Fibroblast of upper back skin (primary cell): ENCODE measurements at regions not wholly inside any gene's neighbourhood (a gene's known extent, or its start where the extent isn't known, plus 50 kb on each side); places are given as distances from the start of the nearest gene placed in this dataset.
"Not testable (repeated sequence)": the region's sequence is repeated elsewhere in the genome, so short reads cannot be mapped to it uniquely, and the experiment has no call there.

Experiments used
- DNase-seq: peaks from one replicate; pipeline ENCODE4 v3.0.0-alpha.2; 2013

DNA sequence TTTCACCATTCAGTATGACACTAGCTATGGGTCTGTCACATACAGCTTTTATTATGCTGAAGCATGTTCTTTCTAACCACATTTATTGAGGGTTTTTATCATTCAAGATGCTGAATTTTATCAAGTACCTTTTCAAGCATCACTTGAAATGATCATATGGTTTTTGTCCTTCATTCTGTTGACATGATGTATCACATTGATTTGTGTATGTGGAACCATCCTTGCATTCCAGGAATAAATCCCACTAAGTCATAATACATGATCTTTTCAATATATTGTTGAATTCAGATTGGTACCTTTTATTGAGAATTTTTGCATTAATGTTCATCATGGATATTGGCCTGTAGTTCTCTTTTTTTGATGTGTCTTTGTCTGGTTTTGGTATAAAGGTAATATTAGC lies 317.4 kb downstream of the NNT start:
- DNase-seq: no peak

DNA sequence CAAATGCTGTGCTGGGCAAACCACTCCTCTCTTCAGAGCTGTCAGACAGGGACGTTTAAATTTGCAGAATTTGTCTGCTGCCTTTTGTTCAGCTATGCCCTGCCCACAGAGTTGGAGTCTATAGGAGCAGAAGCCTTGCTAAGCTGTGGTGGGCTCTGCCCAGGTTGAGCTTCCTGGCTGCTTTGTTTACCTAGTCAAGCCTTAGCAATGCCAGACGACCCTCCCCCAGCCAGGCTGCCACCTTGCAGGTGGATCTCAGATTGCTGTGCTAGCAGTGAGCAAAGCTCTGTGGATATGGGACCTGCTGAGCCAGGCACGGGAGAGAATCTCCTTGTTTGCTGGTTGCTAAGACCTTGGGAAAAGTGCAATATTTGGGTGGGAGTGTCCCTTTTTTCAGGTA lies 314.9 kb downstream of the NNT start:
- no peak for DNase-seq

DNA sequence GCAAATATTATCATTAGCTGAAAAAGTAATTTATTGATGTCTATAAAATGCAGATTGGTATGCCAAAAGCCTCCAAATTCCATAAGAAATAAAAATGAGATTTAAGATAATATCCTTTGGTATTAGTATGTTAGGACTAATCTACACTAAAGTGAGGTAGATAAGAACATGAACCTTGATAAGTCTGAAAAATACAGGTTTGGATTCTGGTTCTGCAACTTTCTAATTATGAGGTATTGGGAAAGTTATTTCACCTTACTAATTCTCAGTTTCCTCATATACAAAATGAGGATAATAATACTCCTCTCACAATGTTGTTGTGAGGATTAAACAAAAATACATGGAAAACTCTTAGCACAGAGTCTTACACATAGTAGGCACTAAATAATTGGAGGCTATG lies 300.1 kb downstream of the NNT start:
- DNase-seq: no peak

DNA sequence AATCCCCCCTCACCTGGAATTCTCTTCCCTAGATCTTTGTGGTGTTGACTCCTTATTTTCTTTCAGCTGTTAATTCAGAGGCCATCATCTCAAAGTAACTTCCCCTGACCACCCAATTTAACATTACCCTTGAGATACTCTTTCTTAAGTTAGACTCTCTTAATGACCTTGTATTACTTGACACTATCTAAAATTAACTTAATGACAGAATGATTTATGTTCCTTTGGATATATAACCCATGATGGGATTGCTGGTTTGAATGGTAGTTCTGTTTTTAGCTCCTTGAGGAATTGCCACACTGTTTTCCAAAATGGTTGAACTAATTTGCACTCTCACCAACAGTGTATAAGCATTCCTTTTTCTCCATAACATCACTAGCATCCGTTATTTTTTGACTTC lies 298.0 kb downstream of the NNT start:
- DNase-seq: no peak

DNA sequence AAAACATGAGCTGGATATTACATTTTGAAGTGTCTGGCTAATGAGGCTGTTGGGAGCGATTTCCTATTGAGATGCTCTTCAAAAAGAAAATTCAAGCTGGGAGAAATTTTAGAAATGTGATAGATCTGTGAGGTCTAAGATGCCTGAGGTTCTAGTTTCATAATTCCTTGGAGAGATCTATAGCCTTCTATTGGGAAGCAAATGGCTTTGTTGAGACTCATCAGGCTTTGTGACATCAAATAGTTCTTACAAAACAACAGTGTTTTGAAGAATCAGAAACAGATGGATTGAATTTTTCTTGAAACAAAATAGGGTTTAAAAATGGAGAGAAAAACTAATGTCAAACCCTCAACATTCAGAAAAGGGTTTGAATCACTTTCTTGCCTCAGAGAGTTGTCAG lies 292.9 kb downstream of the NNT start:
- DNase-seq: no peak

DNA sequence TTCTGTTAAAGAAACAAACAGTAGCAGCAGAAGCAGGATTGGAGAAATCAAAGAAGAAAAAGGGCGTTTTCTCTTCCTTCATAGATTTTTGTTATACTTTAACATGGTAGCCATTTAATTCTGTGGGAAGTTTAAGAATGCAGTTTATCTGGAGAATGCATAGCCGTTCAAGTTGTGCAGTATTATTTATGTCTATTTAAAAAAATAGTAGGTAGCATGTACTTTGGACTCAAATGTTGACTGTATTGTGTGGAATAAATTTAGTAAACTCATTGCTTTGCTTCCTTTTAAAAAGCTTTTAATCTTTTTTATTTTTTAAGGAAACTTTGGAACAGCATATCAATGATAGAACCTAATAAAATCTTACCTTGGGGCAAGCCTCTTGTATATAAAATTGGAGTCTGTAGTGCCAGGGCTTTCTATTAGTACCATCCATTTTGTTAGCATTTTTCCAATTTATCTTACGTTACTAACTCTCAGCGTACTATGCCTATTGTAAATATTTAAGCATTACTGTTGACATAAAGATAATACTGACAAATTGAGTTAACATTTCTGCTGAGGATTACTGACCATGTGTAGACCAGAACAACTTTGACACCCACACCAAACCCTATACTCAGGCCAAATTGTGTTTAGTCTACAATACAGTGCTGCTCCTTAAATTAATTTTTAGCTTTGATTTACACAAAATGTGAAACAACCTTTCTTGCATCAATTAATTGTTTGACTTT lies 291.1 kb downstream of the NNT start:
- no peak for DNase-seq

DNA sequence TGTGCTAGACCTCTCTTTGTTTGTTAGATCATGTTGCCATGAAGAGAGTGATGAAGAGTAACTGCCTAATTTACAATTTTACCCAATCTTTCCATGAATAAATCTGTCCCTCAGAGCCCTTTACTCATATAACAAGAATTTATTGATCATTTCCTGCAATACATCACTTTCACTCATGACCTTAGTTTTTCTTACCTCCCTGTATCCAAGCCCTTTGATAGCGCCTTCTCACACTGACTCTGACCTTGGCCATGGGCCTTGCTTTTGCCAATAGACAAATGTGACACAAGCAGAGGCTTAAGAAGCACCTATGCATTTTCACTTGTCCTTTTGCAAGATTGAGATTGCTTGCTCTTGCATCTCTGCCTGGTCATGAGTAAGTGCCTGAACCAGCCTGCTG lies 288.1 kb downstream of the NNT start:
- peak; percentile 1 for DNase-seq

DNA sequence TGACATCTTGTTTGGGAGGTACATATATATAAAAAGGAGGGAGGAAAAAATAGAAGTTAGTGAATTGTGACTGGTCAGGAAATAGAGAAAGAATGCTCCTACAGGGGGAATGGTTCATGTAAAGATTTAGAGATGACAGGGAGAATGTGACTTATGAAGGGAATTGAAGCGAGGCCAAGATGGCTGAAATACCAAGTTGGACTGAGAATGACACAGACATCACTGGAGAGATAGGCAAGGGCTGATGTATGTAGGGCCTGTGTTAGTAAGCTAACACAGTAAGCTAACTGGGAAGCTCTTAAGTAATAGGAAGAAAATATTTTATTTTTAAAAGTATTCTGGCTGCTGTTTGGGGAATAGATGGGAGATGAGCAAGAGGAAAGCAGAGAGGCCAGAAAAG lies 286.3 kb downstream of the NNT start:
- DNase-seq: peak; percentile 45

DNA sequence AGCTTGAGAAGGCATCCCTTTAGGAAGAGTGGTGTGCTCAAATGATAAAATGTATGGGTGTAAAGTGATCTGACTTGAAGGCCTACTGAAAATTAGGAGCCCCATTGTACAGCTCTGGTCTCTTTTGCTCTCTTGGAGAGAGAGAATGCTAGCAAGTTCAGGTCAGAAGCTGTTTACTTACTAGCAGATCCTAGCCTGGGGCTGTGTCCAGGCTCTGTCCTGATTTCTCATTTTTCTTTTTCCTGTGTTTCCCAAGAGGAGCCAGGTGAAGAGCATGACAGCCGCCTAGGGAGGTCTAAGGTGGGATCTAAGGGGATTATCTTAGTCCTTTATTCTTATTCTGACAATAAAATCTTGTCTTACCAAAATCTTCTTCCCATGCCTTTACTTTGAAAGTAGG lies 272.8 kb downstream of the NNT start:
- DNase-seq: no peak

DNA sequence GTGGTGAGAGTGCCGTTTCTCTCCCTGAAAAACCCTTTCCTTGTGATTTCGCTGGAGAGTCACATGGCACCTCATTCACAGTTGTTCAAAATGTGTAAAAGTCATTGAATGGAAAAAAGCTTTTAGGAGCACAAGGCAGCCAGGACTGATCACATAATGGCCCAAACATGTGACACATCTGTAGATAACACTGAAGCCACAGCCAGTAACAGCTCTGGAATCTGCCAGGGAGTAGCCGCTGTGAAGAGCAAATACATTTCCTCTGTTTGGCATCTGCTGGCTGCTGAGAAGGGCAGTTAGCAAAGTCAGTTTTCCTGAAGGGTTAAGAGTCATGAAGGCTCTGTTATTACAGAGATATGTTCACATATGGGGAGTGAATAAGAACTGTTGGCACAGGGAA lies 271.8 kb downstream of the NNT start:
- peak; percentile 9 for DNase-seq

DNA sequence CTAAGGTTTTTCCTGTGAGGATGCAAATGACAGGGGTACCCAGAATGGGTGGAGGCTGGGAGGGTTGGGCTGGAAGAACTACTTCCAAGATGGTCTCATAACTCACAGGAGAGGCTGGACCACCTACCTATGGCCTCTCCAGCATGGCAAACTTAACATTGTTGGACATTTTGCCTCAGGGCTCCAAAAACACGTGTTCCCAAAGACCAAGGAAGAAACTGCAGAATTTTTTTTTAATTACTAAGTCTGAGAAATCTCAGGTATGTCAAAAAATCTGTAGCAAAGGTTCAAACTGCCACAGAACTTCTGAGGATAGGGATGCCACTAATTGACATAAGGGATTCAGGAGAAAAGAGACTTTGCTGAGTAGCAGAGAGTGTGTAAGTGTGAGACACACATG lies 270.8 kb downstream of the NNT start:
- DNase-seq: no peak

DNA sequence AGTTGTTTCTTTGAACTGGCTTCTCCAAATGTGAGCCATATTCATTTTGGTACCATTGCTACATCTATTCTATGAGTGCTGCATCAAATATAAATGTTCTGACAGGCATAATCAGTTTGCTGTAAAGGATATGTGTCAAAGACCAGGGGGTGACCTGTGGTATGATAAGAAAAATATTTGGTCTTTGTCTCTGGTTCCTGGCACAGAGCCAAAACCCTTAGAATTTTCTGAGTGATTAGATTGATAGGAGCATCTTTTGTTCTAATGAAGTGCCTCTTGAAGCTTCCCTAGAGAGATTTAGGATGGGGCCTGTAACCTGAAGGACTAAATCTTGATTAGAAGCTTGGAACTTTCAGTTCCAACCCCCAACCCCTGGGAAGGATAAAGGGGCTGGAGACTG lies 256.3 kb downstream of the NNT start:
- no peak for DNase-seq

DNA sequence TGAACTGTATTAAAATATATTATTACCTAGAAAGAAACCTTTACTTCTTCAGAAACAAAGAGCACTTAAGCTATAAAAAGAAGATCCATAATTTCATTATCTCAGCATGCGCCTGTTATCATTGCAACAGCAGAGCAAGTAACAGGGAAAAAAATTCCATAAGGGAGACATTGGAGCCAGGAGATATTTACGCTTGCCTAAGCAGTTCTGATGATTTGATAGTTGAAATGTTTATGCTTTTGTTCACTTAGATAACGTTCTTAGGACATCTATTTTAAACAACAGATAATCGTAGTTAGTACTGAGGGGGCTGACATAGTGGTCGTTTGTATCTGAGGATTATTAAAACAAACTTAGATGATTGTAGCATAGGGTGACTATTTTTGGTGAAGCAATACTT lies 252.5 kb downstream of the NNT start:
- no peak for DNase-seq

DNA sequence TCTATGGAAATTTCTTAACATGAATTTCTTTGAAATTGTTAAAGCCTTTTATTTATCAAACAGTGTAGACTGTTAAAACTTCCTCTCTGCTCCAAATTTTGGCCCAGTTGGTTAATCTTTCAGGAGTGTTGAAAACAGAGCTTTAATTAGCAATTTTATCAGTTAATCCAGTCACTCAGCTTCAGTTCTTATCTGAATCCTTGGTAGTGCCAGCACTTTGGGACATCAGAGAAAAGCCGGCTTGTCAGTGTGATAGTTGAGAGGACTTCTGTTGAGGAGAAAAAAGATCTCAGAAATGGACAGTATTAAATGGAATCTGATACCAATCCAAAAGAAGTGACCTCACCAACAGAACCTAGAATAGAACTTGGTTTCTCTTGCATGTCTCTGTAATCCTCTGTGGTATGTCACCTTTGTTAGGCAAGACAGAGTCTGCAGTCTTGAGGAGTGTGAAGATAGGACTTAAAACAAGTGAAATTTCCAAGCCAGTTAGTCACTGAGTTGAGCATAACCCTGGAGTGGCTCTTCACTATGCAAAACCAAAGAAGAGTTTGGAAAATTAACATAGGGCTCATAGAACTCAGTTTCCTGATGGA lies 251.8 kb downstream of the NNT start:
- peak; percentile 11 for DNase-seq

DNA sequence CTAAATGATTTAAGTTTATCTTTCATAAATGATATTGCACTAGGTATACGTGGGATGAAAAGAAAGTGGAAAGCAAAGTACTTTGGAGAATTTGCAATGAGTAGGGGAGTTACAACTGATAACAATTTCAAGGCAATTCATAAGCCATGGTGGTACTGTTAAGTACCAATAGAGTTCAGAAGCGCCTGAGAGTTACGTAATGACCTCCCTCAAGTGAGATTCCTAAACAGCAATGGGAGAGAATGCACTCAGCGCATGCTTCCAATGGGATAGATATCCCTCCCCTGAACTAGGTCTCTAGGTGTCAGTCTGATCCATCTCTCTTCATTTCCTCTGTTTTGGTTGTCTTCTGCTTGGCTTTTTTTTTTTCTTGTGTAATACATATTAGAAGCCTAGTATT lies 249.3 kb downstream of the NNT start:
- DNase-seq: no peak

DNA sequence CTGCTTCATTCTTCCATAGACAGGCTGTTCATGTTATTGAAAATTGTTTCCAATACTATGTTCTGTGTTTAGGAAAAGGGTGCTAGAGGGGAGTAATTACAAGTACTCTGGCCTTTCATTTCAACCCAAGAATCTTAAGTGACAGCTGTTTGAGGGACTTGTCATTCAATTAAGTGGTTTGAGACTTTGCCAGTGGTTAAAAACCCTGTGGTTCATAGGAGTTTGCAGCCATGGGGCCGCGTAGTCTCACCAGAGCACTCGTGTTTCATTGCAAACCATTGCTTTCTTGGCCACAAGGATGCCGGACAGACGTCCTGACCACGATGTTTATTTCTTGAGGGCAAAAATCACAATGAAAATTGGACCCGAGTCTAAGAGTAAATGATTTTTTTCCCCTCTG lies 248.8 kb downstream of the NNT start:
- no peak for DNase-seq

DNA sequence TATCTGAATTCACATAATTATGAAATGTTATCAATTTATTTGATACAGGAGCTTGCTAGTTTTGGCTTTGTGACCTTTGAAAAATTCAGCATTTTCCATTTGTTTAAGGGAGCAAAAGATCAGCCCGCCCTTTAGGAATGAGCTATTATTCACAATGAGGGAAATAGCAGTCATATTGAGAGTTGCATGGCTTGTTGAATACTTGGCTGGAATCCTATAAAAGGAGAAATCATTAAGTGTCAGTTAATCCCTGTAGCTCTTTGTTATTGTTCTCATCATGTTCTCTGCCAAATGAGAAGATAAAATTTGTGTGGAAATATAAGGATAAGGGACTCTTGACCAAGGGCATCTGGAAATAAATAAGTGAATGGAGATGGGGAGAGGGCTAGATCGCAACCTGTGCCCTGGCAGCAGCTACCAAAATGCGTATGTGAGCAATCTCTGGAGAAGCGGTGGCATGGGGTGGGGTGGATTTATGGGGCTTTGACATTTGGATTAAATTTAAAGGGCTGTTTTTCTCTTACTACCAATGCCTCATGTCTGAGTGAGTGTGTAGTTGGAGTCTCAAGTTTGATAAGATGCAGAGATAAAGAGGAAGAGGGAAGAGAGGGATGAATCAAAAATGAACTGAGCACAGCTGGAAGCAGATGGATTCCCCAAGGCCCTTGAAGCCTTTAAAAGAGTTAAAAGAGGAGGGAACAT lies 237.6 kb downstream of the NNT start:
- peak; percentile 3 for DNase-seq

DNA sequence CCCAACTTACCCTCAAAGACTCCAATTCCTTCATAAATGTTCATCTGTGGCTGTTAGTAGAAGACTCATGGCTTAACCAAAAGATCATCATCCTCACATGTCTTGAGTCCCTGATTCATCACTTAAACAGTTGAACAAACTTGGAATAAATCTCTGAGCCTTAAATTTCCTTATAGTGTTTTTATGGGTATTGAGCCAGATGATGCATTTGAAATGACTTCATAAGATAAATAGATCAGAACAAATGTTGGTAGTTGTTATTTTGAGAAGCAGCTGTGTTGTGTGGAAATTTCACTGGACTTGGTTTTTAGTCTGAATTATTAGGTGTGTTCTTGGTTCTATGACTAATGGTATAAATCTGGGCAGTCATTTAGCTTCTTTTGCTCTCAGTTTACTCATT lies 236.2 kb downstream of the NNT start:
- DNase-seq: peak; percentile 82

DNA sequence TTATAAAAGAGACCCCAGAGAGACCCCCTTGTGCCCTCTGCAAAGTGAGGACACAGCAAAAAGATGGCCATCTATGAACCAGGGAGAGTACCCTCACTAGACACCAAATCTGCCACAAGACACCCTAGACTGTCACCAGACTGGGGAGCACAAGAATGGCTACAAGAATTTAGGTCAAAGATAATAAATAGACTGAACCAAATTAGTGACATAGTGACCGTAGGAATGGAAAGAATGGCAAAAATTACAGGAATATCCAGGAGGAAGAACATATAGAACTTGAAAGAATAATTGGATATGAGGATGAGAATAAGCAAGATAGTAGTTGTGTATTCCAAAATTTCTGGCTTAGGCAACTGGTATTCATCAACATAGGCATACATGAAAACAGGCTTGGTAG lies 235.0 kb downstream of the NNT start:
- DNase-seq: no peak

DNA sequence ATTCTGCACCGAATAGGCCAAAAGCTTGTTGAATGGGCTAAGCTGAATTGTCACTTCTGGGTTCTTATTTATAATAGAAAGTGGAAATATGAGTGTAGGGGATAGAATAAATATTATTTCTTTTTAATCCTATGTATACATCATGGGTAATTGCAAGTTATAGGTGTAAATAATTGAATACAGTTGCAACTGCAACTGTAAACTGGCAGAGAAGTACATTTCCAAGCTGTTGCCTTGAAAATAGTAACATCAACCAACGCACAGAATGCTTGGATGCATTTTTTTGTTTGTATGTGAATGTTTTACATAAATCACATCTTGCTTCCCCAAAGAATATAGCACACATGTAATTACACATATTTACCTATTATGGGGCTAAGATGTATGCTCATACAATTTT lies 234.1 kb downstream of the NNT start:
- no peak for DNase-seq

DNA sequence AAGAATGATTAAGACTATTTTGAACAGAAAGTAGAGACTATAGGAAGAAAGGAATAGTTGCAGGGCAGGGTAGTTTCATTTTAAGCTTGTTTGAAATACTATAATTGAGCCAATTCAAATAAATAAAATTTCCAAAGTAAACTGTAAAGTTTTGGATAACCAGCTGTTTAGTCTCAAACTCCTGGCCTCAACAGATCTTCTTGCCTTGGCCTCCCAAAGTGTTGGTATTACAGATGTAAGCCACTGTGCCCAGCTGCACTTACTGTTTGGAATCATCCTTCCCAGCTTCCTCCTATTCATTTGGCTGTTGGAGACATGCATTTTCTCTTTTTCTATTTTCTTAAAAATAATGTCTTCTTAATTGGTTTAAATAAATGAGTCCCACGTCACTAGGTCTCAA lies 231.0 kb downstream of the NNT start:
- no peak for DNase-seq

DNA sequence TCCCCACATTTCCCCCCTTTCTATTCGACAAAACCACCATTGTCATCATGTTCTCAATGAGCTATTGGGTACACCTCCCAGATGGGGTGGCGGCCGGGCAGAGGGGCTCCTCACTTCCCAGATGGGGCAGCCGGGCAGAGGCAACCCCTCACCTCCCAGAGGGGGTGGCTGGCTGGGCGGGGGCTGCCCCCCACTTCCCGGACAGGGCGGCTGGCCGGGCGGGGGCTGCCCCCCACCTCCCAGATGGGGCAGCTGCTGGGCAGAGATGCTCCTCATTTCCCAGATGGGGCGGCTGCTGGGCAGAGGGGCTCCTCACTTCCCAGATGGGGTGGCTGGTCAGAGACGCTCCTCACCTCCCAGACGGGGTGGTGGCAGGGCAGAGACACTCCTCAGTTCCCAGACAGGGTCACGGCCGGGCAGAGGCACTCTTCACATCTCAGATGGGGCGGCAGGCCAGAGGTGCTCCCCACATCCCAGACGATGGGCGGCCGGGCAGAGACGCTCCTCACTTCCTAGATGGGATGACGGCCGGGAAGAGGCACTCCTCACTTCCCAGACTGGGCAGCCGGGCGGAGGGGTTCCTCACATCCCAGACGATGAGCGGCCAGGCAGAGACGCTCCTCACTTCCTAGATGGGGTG lies 221.5 kb downstream of the NNT start:
- DNase-seq: not testable (repeated sequence)

DNA sequence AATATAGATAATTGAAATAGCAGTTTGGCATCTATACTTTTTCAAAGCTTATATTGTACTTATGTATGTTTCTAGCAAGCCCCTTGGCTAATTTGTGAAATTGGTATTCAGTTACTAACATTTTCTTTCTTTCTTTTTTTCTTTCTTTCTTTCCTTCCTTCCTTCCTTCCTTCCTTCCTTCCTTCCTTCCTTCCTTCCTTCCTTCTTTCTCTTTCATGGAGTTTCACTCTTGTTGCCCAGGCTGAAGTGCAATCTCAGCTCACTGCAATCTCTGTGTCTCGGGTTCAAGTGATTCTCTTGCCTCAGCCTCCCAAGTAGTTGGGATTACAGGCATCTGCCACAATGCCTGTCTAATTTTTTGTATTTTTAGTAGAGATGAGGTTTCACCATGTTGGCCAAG lies 215.4 kb downstream of the NNT start:
- DNase-seq: not testable (repeated sequence)

DNA sequence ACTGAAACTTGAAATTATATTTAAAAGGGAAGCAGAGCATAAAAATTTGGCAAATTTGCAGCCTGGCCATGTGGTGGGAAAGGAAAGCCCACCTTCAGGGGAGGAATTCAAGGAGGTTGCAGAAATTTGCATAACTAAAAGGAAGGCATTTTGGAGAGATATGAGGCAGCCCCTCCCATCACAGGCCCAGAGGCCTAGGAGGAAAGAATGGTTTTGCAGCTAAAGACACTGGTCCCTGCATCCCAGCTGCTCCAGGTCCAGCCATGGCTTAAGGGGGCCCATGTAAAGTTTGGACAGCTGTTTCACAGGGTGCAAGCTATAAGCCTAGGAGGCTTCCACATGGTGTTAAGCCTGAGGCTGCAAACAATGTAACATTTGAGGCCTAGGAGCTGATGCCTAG lies 212.5 kb downstream of the NNT start:
- no peak for DNase-seq
